Coronary artery (tissue), 2 donors: ENCODE measurements at regions not wholly inside any gene's neighbourhood (a gene's known extent, or its start where the extent isn't known, plus 50 kb on each side); places are given as distances from the start of the nearest gene placed in this dataset.
"Not testable (repeated sequence)": the region's sequence is repeated elsewhere in the genome, so short reads cannot be mapped to it uniquely, and the experiment has no call there.

Experiments
- DNase-seq: peaks from one replicate; pipeline ENCODE4 v3.0.0-alpha.2; 2017; ENCODE audit warnings: low spot score
- H3K27ac ChIP-seq, 2 donors: fragments of 200-600 bp; sonication (generic); one replicate each; pipeline ENCODE4 v1.5.1; 2016 to 2019
- H3K4me3 ChIP-seq: fragments of 200-600 bp; sonication (generic); 2 replicates; pipeline ENCODE4 v1.5.1; 2016; ENCODE audit warnings: mild to moderate bottlenecking, moderate library complexity
- TF ChIP-seq, protein P1 (sequence below): fragments of 200-600 bp; sonication (generic); IDR thresholded peaks from one replicate; pipeline ENCODE4 v1.5.1; 2019; ENCODE audit warnings: antibody characterized with exemption

DNA sequence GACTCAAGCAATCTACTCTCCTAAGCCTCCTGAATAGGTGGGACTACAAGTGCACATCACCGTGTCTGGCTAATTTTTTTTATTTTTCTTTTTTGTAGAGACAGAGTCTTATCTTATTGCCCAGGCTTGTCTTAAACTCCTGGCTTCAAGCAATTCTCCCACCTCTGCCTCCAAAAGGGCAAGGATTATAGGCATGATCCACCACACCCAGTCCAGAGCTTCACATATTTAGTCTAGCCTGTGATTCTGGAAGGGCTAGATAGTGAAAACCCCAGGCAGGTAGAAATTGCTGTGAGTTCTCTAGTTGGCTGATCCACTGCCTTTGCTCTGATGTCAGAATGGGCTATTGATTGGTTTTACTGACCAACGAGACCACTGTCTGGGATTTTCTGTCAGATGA, 854.6 kb upstream of the MIR17HG start:
- Histone ChIP-seq H3K4me3 (no peak overlapping the region), H3K27ac (no peak overlapping the region)
- no peak for DNase-seq
- TF ChIP-seq, protein P1, sequence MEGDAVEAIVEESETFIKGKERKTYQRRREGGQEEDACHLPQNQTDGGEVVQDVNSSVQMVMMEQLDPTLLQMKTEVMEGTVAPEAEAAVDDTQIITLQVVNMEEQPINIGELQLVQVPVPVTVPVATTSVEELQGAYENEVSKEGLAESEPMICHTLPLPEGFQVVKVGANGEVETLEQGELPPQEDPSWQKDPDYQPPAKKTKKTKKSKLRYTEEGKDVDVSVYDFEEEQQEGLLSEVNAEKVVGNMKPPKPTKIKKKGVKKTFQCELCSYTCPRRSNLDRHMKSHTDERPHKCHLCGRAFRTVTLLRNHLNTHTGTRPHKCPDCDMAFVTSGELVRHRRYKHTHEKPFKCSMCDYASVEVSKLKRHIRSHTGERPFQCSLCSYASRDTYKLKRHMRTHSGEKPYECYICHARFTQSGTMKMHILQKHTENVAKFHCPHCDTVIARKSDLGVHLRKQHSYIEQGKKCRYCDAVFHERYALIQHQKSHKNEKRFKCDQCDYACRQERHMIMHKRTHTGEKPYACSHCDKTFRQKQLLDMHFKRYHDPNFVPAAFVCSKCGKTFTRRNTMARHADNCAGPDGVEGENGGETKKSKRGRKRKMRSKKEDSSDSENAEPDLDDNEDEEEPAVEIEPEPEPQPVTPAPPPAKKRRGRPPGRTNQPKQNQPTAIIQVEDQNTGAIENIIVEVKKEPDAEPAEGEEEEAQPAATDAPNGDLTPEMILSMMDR: no peak

DNA sequence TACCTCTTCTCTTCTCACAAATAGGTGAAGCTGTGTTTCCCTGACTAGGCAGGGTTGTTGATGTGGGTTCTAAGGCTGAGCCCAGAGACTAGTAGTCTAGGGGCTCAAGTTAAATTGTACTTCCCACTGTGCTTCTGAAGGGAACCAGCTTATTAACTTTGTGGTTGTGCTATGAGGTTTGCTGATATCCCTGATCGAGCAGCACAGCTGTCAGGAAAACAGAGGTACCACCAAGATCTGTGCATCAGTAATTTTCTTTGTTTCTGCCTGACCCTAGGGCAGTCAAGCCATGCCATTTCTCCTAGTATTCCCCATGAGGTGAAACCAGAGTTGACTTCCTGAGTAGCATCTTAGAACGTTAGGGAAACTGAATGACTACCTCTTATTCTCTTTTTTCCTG, 853.8 kb upstream of the MIR17HG start:
- Histone ChIP-seq H3K27ac (no peak overlapping the region), H3K4me3 (no peak overlapping the region)
- no peak for DNase-seq
- TF ChIP-seq, protein P1: no peak

DNA sequence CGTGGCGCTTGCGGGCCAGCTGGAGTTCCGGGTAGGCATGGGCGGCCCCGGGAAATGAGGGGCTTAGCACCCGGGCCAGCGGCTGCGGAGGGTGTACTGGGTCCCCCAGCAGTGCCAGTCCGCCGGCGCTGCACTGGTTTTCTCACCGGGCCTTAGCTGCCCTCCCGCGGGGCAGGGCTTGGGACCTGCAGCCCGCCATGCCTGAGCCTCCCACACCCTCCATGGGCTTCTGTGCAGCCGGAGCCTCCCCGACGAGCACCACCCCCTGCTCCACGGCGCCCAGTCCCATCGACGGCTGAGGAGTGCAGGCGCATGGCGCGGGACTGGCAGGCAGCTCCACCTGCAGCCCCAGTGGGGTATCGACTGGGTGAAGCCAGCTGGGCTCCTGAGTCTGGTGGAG, 852.6 kb upstream of the MIR17HG start:
- not testable (repeated sequence) for H3K4me3 ChIP-seq, DNase-seq, H3K27ac ChIP-seq

DNA sequence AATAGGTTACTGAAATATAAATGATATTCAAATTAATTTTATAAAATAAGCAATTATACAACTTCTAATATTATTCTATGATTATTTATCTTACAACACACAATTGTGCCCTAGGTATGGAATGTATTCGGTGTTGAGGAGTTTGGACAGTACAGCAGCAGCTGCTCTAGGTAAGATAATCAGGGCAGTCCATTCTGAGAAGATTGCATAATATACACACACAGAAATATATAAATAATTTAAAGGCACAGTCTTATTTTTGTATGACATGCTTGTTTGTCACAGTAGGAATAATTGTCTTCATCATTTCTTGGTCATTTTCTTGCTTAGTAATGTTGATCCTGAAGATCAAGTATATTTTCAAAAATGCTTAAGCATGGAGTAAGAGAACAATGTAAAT, 849.4 kb upstream of the MIR17HG start:
- no peak overlapping the region for H3K27ac ChIP-seq
- TF ChIP-seq, protein P1: no peak
- H3K4me3 ChIP-seq: no peak overlapping the region
- no peak for DNase-seq

DNA sequence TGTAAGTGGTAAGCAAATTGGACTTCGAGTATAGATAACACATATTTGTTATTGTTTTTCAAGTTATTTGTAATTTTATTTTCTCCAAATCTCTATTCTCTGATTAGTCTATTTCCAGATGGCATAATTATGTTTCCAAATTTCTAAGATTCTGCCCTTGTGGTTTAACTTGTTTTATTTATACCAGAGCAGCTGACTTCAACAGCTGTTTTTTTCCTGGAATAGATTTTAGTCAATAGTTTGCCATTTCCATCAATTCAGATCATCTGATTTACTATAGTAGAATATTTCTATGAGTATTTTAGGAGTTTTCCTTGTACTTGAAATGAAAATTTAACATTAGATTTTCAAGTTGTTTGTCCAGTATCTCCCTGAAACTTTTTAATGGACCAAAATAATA, 848.7 kb upstream of the MIR17HG start:
- Histone ChIP-seq H3K27ac (no peak overlapping the region), H3K4me3 (no peak overlapping the region)
- TF ChIP-seq, protein P1: no peak
- DNase-seq: no peak

DNA sequence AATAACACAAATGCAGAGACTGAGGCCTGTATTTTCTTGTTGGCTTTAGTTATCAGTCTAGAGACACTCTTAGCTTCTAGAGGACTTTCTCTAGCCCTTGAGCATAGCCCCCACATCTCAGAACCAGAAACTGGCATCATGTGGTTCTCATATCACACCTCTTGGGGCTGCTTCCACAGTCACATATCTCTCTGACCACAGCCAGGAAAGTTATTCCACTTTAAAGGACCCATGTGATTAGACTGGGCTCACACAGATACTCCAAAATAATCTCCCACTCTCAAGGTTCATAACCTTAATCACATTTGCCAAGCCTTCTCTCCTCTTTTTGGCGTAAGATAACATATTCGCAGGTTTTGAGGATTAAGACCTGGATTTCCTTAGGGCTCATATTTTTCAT, 846.9 kb upstream of the MIR17HG start:
- TF ChIP-seq, protein P1: no peak
- no peak for DNase-seq
- no peak overlapping the region for H3K4me3 ChIP-seq
- no peak overlapping the region for H3K27ac ChIP-seq

DNA sequence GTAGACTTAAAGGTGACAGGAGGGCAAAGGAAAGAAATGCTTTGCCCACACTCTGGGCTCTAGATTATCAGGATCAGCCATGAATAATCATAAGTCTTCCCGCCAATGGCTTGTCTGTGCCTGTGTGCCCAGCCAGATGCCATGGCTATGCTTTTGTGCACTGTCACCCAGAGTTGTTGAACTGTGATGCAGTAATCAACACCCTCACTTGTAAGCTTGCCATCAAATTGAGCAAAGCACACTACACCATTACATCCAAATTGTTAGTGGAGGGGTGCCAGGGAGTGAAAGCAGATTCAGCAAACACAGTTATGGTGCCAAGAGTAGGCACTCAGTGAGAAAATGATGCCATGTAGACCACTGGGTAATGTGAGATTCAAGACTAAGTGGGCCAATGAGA, 845.3 kb upstream of the MIR17HG start:
- no peak overlapping the region for H3K27ac ChIP-seq
- DNase-seq: no peak
- no peak overlapping the region for H3K4me3 ChIP-seq
- TF ChIP-seq, protein P1: no peak

DNA sequence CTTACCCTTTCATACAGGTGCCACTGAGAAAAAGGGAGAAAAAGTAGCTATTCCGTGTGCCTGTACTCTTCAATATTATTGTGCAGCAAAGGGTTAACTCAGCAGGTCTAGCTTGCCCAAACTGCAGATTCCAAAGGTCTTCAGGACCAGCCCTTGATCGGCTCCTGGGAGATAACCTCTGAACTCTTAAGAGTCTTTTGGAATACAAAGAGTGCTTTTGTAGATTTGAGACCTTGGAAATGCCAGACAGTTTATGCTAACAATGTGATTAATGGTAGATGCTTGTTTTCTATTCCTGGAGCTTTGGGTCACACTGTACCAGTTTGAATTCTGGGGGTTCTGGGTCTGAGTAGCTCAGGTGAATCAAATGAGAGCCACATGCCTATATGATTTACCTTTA, 844.7 kb upstream of the MIR17HG start:
- TF ChIP-seq, protein P1: no peak
- DNase-seq: no peak

More for the DNA sequence above, 844.7 kb upstream of the MIR17HG start:
- Histone ChIP-seq H3K27ac (no peak overlapping the region), H3K4me3 (no peak overlapping the region)
